ENCODE measurements at regions not wholly inside any gene's neighbourhood (a gene's known extent, or its start where the extent isn't known, plus 50 kb on each side); places are given as distances from the start of the nearest gene placed in this dataset.

DNA sequence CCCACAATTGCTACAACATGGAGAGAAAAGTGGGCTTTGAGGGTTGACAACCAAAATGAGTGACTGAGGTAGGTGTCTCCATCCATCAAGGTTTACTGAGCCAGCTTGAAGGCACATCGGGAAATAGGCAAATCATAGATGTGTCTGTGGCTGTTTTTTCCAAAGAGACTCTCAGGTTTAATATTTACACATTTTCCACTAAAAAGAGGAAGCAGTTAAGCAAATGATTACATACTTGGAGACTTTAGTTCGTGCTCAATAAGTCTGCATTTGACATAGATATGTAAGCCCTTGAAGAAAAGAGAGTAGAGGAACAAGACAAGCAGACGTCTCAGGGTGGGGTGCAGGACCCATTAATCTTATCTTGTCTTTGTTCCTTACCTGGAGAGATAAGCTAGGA, 148.9 kb upstream of the COX10 start:
- Histone ChIP-seq H3K4me2 (ENCODE audit: low read length) (no peak overlapping the region), H3K27ac (no peak overlapping the region), H3K4me3 (ENCODE audit: low read depth, low read length) (no peak overlapping the region), H3K9me3 (ENCODE audit: control insufficient read depth, low read length) (no peaks in the 10 kb centered on the region), H3K4me1 (no peaks in the 10 kb centered on the region), H3K79me2 (no peaks in the 10 kb centered on the region), H3K9ac (no peak overlapping the region), H3K27me3 (ENCODE audit: control insufficient read depth, insufficient read depth, low read length) (no peaks in the 10 kb centered on the region), H3K36me3 (ENCODE audit: control insufficient read depth, insufficient read depth, low read length) (no peaks in the 10 kb centered on the region), H2AFZ (no peak overlapping the region)
- TF ChIP-seq, protein P1, sequence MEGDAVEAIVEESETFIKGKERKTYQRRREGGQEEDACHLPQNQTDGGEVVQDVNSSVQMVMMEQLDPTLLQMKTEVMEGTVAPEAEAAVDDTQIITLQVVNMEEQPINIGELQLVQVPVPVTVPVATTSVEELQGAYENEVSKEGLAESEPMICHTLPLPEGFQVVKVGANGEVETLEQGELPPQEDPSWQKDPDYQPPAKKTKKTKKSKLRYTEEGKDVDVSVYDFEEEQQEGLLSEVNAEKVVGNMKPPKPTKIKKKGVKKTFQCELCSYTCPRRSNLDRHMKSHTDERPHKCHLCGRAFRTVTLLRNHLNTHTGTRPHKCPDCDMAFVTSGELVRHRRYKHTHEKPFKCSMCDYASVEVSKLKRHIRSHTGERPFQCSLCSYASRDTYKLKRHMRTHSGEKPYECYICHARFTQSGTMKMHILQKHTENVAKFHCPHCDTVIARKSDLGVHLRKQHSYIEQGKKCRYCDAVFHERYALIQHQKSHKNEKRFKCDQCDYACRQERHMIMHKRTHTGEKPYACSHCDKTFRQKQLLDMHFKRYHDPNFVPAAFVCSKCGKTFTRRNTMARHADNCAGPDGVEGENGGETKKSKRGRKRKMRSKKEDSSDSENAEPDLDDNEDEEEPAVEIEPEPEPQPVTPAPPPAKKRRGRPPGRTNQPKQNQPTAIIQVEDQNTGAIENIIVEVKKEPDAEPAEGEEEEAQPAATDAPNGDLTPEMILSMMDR (IDR thresholded peaks at IDR 0.05) = no peak

DNA sequence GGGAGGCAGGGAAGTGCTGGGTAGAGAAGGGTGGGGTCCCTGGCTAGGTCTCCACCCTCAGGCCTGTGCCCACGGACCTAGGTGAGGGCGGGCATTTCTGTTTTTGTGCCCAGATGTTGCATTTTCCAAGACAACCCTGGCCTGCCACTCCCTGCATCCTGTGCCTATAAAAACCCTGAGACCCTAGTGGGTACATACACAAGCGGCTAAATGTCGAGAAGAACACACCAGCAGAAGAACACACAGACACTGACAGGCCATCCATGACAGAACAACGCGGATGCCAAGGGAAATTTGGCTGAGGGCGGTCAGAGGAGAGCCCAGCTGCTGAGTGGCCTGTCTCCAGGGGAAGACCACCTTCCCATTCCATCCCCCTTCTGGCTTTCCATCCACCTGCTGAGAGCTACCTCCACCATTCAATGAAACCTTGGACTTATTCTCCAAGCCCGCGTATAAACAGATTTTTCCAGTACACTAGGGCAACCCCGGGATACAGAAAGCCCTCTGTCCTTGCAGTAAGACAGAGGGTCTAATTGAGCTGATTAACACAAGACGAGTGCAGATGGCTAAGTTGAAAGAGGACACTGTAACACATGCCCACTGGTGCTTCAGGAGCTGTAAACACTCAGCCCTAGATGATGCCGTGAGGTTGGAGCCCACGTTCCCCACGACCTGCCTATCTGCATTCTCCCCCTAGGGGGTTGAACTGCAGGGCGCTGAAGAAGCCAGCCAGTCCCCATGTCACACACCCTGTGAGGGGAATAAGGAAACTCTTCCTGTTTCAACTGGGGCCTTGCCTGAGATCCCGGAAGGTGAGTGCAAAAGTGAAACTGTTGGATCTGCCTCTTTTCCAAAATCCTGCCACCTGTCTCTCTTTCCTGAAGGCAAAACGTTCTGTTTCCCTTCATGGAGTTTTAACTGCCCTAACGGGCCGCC, 147.2 kb upstream of the COX10 start:
- Histone ChIP-seq H3K4me1 (no peaks in the 10 kb centered on the region), H3K79me2 (no peaks in the 10 kb centered on the region), H3K27me3 (ENCODE audit: control insufficient read depth, insufficient read depth, low read length) (no peaks in the 10 kb centered on the region), H3K4me3 (ENCODE audit: low read depth, low read length) (no peak overlapping the region), H3K36me3 (ENCODE audit: control insufficient read depth, insufficient read depth, low read length) (no peaks in the 10 kb centered on the region), H3K9me3 (ENCODE audit: control insufficient read depth, low read length) (no peaks in the 10 kb centered on the region), H3K4me2 (ENCODE audit: low read length) (no peak overlapping the region), H3K27ac (no peak overlapping the region), H2AFZ (no peak overlapping the region), H3K9ac (no peak overlapping the region)
- TF ChIP-seq, protein P1 (IDR thresholded peaks at IDR 0.05) = no peak

DNA sequence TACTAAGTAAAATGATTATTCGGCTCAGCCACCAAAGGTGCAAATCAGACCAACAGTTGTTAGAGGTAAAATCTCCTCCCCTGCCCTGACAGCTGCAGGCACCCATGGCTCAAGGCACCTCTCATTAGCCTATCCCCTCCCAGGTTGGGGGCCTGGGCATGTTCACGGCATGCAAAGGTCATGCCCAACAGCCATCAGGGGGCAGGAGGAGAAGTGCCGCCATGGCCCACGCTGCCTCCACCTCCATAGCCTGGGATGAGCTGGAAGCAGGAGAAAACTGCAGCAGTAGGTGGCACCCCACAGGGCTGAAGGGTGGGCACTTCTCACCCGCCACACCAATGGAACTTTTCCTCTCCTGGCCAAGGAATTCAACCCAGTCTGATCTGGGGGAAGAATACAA, 146.4 kb upstream of the COX10 start:
- H3K36me3 ChIP-seq (ENCODE audit: control insufficient read depth, insufficient read depth, low read length) = no peaks in the 10 kb centered on the region
- no peak overlapping the region for H3K27ac ChIP-seq
- H3K4me3 ChIP-seq (ENCODE audit: low read depth, low read length) = no peak overlapping the region
- TF ChIP-seq, protein P1 (IDR thresholded peaks at IDR 0.05) = no peak
- no peaks in the 10 kb centered on the region for H3K9me3 ChIP-seq (ENCODE audit: control insufficient read depth, low read length)
- H3K4me1 ChIP-seq = no peaks in the 10 kb centered on the region
- H3K4me2 ChIP-seq (ENCODE audit: low read length) = no peak overlapping the region
- no peak overlapping the region for H3K9ac ChIP-seq
- no peaks in the 10 kb centered on the region for H3K27me3 ChIP-seq (ENCODE audit: control insufficient read depth, insufficient read depth, low read length)
- no peak overlapping the region for H2AFZ ChIP-seq
- H3K79me2 ChIP-seq = no peaks in the 10 kb centered on the region

DNA sequence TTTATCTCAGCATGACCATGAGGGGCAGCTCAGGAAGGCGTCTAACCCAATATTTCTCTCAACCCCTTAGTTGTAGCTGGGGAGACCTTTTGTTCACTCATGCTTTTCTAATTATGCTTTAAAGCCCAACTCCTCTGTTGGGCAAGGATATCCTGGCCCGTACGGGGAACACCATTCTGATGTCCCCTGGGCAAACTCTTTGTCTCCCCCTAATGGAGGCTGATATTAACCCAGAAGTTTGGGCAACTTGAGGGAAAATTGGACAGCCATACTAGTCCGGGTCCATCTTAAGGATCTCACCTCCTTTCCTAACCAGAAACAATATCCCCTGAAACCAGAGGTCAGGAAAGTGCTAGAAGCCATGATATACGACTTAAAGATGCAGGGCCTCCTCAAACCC, 143.7 kb upstream of the COX10 start:
- Histone ChIP-seq H3K27me3 (ENCODE audit: control insufficient read depth, insufficient read depth, low read length) (no peaks in the 10 kb centered on the region), H3K27ac (no peak overlapping the region), H3K4me1 (no peaks in the 10 kb centered on the region), H3K9me3 (ENCODE audit: control insufficient read depth, low read length) (no peaks in the 10 kb centered on the region), H2AFZ (no peak overlapping the region), H3K9ac (no peak overlapping the region), H3K79me2 (no peaks in the 10 kb centered on the region), H3K4me3 (ENCODE audit: low read depth, low read length) (no peak overlapping the region), H3K4me2 (ENCODE audit: low read length) (no peak overlapping the region), H3K36me3 (ENCODE audit: control insufficient read depth, insufficient read depth, low read length) (no peaks in the 10 kb centered on the region)
- TF ChIP-seq, protein P1 (IDR thresholded peaks at IDR 0.05) = no peak

DNA sequence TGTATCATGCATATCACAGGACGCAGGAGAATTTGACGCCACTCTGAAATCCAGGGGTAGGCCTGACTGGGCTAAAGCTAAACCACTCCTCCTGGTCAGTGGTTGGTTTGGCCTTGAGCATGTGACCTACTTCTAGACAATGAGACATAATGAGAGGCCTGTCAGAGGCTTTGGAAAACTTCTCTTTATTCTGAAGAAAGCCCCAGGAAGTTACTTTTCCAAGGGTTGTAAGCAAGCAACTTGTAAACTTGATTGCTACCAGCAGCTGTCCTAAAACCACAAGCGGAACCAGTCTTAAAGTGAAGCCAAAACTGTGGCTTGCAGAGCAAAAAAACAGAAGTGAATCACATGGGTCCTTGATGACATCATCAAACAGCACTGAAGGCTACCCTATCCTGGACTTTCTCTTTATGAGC, 138.2 kb upstream of the COX10 start:
- H3K27me3 ChIP-seq (ENCODE audit: control insufficient read depth, insufficient read depth, low read length) = no peaks in the 10 kb centered on the region
- no peaks in the 10 kb centered on the region for H3K9me3 ChIP-seq (ENCODE audit: control insufficient read depth, low read length)
- H3K36me3 ChIP-seq (ENCODE audit: control insufficient read depth, insufficient read depth, low read length) = no peaks in the 10 kb centered on the region
- no peak overlapping the region for H3K9ac ChIP-seq
- no peaks in the 10 kb centered on the region for H3K79me2 ChIP-seq
- TF ChIP-seq, protein P1 (IDR thresholded peaks at IDR 0.05) = no peak
- H3K27ac ChIP-seq = no peak overlapping the region
- H3K4me3 ChIP-seq (ENCODE audit: low read depth, low read length) = no peak overlapping the region
- H3K4me1 ChIP-seq = no peaks in the 10 kb centered on the region
- H3K4me2 ChIP-seq (ENCODE audit: low read length) = no peak overlapping the region
- H2AFZ ChIP-seq = no peak overlapping the region
